NCI-H774 (cell line): ENCODE measurements at regions not wholly inside any gene's neighbourhood (a gene's known extent, or its start where the extent isn't known, plus 50 kb on each side); places are given as distances from the start of the nearest gene placed in this dataset.
A peak's percentile ranks its signal among the peaks of the same experiment; 100 is the strongest.

ENCODE experiments used
- DNase-seq: peaks from one replicate; lab custom pipeline; 2025; lab: John Stamatoyannopoulos, UW

GRCh38 chrX:23540532-23540931, 126.8 kb upstream of the PRDX4 start:
- no peak for DNase-seq

GRCh38 chrX:23548164-23548563, 119.1 kb upstream of the PRDX4 start:
- DNase-seq, result no peak

GRCh38 chrX:23552303-23552702, 115.0 kb upstream of the PRDX4 start:
- no peak for DNase-seq

GRCh38 chrX:23554304-23554703, 113.0 kb upstream of the PRDX4 start:
- DNase-seq, result peak; percentile 9

GRCh38 chrX:23557070-23557469, 110.2 kb upstream of the PRDX4 start:
- no peak for DNase-seq

- DNase-seq, result no peak
Observed at GRCh38 chrX:23559975-23560374, 107.3 kb upstream of the PRDX4 start.

- DNase-seq, result no peak
Observed at GRCh38 chrX:23570674-23571343, 96.5 kb upstream of the PRDX4 start.

- no peak for DNase-seq
Observed at GRCh38 chrX:23575281-23575680, 92.0 kb upstream of the PRDX4 start.

- no peak for DNase-seq
Observed at GRCh38 chrX:23578079-23578478, 89.2 kb upstream of the PRDX4 start.

GRCh38 chrX:23589496-23589895, 77.8 kb upstream of the PRDX4 start:
- DNase-seq, result no peak

GRCh38 chrX:23592741-23593140, 74.6 kb upstream of the PRDX4 start:
- no peak for DNase-seq

- no peak for DNase-seq
Observed at GRCh38 chrX:23598575-23598974, 68.7 kb upstream of the PRDX4 start.

GRCh38 chrX:23603501-23603900, 63.8 kb upstream of the PRDX4 start:
- DNase-seq, result no peak

- DNase-seq, result no peak
Observed at GRCh38 chrX:23610495-23610894, 56.8 kb upstream of the PRDX4 start.

GRCh38 chrX:23612846-23613245, 54.4 kb upstream of the PRDX4 start:
- no peak for DNase-seq

GRCh38 chrX:23616361-23616760, 50.9 kb upstream of the PRDX4 start:
- DNase-seq, result no peak
